WTC11 (cell line): ENCODE measurements at regions not wholly inside any gene's neighbourhood (a gene's known extent, or its start where the extent isn't known, plus 50 kb on each side); places are given as distances from the start of the nearest gene placed in this dataset.
"Not testable (repeated sequence)": the region's sequence is repeated elsewhere in the genome, so short reads cannot be mapped to it uniquely, and the experiment has no call there.

Experiments used
- ATAC-seq: fragments of 200-7000 bp; cut with Tn5 transposase; 2 replicates; pipeline ENCODE4 v1.10.0; 2021; ENCODE audit warnings: mild to moderate bottlenecking, moderate library complexity
- CTCF ChIA-PET: fragments of 300-600 bp; sonication (Branson Sonifier 250); formaldehyde crosslinking; loops from one replicate; lab custom pipeline; 2021; ENCODE audit warnings: antibody characterized with exemption; lab: Charles Lee
- POLR2A ChIA-PET: fragments of 350-600 bp; sonication (Branson Sonifier 250); formaldehyde crosslinking; loops from one replicate; lab custom pipeline; 2021; ENCODE audit warnings: antibody characterized with exemption; lab: Charles Lee
- DNase-seq: peaks from one replicate; pipeline ENCODE4 v3.0.0; 2021; ENCODE audit warnings: low spot score
- H3K27ac Mint-ChIP-seq: 2 replicates; pipeline ENCODE4 v1.8.0; 2021; ENCODE audit warnings: mixed read lengths
- H3K27me3 Mint-ChIP-seq: 2 replicates; pipeline ENCODE4 v1.8.0; 2021; ENCODE audit warnings: low read depth, mild to moderate bottlenecking, moderate library complexity, mixed read lengths
- H3K36me3 Mint-ChIP-seq: 2 replicates; pipeline ENCODE4 v1.8.0; 2021; ENCODE audit warnings: mixed read lengths
- H3K4me1 Mint-ChIP-seq: 2 replicates; pipeline ENCODE4 v1.8.0; 2022; ENCODE audit warnings: mixed read lengths
- H3K4me3 Mint-ChIP-seq: 2 replicates; pipeline ENCODE4 v1.8.0; 2021; ENCODE audit warnings: mild to moderate bottlenecking, moderate library complexity, mixed read lengths
- H3K9me3 Mint-ChIP-seq: 2 replicates; pipeline ENCODE4 v1.8.0; 2021; ENCODE audit warnings: mixed read lengths
- EMX1 ChIP-seq: fragments of 250-450 bp; sonication (Bioruptor Pico); IDR thresholded peaks from 2 replicates; pipeline ENCODE4 v1.8.0; 2021; ENCODE audit warnings: mild to moderate bottlenecking
- ESRRA ChIP-seq: sonication (generic); formaldehyde crosslinking; IDR thresholded peaks from 2 replicates; pipeline ENCODE4 v1.8.1; 2022; ENCODE audit warnings: mild to moderate bottlenecking, missing genetic modification reagents, borderline replicate concordance
- FOXJ3 ChIP-seq: sonication (generic); formaldehyde crosslinking; IDR thresholded peaks from 2 replicates; pipeline ENCODE4 v1.9.0; 2021; ENCODE audit warnings: missing genetic modification reagents, mild to moderate bottlenecking, borderline replicate concordance
- FOXK1 ChIP-seq: sonication (generic); formaldehyde crosslinking; IDR thresholded peaks from 2 replicates; pipeline ENCODE4 v1.8.0; 2022; ENCODE audit warnings: mild to moderate bottlenecking, moderate library complexity, missing genetic modification reagents
- HMGXB4 ChIP-seq: sonication (generic); formaldehyde crosslinking; IDR thresholded peaks from 2 replicates; pipeline ENCODE4 v1.8.1; 2023; ENCODE audit warnings: mild to moderate bottlenecking, moderate library complexity, missing genetic modification reagents
- MAX ChIP-seq: sonication (generic); formaldehyde crosslinking; IDR thresholded peaks from 2 replicates; pipeline ENCODE4 v1.8.0; 2022; ENCODE audit warnings: mild to moderate bottlenecking, missing genetic modification reagents
- SMAD4 ChIP-seq: sonication (generic); formaldehyde crosslinking; IDR thresholded peaks from 2 replicates; pipeline ENCODE4 v1.8.0; 2022; ENCODE audit warnings: mild to moderate bottlenecking, missing genetic modification reagents
- ZNF263 ChIP-seq: sonication (generic); formaldehyde crosslinking; IDR thresholded peaks from 2 replicates; pipeline ENCODE4 v1.8.1; 2022; ENCODE audit warnings: low read depth, mild to moderate bottlenecking, moderate library complexity, missing genetic modification reagents
- ZNF281 ChIP-seq: sonication (generic); formaldehyde crosslinking; IDR thresholded peaks from 2 replicates; pipeline ENCODE4 v1.8.0; 2023; ENCODE audit warnings: mild to moderate bottlenecking, missing genetic modification reagents
- ZNF317 ChIP-seq: sonication (generic); formaldehyde crosslinking; IDR thresholded peaks from 2 replicates; pipeline ENCODE4 v1.8.1; 2023; ENCODE audit warnings: low read depth, mild to moderate bottlenecking, moderate library complexity, missing genetic modification reagents, borderline replicate concordance
- ZNF423 ChIP-seq: fragments of 250-450 bp; sonication (Bioruptor Pico); IDR thresholded peaks from 2 replicates; pipeline ENCODE4 v2.1.2; 2022; ENCODE audit warnings: mild to moderate bottlenecking, moderate library complexity
- ZNF671 ChIP-seq: fragments of 250-450 bp; sonication (Bioruptor Pico); IDR thresholded peaks from 2 replicates; pipeline ENCODE4 v1.8.0; 2021; ENCODE audit warnings: mild to moderate bottlenecking
- TF ChIP-seq, protein P1 (sequence below): sonication (generic); formaldehyde crosslinking; IDR thresholded peaks from 2 replicates; pipeline ENCODE4 v1.8.0; 2022; ENCODE audit warnings: mild to moderate bottlenecking, missing genetic modification reagents

DNA sequence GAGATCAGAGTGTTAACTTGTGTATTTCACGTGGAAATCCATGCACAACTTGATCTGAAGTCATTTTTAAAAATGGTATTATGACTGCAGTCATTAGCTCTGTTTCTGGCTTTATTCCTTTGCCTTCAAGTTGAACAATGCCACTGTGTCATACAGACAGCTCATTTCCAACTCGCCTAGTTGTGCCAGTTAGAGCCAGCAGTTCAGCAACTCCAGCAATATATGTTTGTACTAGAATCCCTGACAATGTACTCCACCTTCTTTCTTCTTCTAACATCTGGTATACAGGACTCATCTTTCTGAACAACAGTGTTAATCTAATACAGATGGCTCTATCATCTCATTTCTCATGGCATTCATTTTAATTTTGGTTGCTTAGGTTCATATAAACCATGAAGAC is 418.3 kb upstream of the POU3F2 start (continued):
- TF ChIP-seq ZNF281, result no peak
- no peak for TF ChIP-seq ZNF263 (CRISPR knock-in tag)
- no peak for TF ChIP-seq MAX (CRISPR knock-in tag)
- TF ChIP-seq EMX1, result no peak
- no peak for TF ChIP-seq SMAD4 (CRISPR knock-in tag)
- no peak for TF ChIP-seq HMGXB4
- TF ChIP-seq ESRRA (CRISPR knock-in tag), result no peak

- H3K4me1 Mint-ChIP-seq, POLR2A ChIA-PET, CTCF ChIA-PET, H3K27me3 Mint-ChIP-seq, ATAC-seq: not testable (repeated sequence)
- peak overlapping the region; percentile 55 for H3K4me3 Mint-ChIP-seq
- H3K9me3 Mint-ChIP-seq, result peaks cover 32% of the 10 kb centered on the region
- H3K36me3 Mint-ChIP-seq, result peaks cover 28% of the 10 kb centered on the region
- peak overlapping the region; percentile 78 for H3K27ac Mint-ChIP-seq
- peak; percentile 54 for DNase-seq
- TF ChIP-seq FOXK1 (peak; percentile 48; the same call in 1 of the 2 replicates), ZNF281 (0 out of 2 replicates have a peak, but pooled peaks have one; percentile 37)
- TF ChIP-seq, all 79 proteins: peak for 2; not testable (repeated sequence) for 77
Observed at GRCh38 chr6:98416497-98417158, 417.7 kb upstream of the POU3F2 start.

DNA sequence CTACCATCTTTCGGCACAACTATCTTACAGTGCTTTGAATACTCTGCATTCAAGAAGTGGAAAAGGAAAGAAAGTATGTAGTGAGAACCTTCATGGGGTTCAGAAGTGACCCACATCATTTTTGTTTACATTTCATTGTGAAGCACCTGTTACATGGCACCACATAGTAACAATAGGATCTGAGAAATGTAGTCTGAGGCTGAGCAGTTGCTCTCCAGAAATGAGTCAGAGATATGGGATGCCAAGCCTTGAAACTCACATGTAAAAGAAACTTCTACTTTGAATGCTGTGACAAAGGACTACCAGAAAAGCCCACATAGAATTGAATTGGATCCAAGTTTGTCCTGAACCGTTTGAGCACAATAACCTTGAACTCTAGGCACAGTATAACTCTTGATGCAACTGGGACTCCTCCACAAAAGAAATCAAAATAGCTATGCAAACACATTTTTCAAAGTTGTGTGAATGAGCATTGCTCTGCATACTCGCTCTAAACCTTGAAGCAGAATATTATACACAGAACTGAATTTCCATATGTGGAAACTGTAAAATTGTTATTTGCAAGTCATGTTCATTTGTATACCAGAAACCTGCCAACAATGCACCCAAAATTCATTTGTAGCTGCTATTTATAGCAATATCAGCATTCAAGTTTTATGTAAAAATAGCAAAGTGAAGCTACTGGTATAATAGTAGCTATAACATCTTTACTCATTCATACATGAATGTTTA is 400.9 kb upstream of the POU3F2 start:
- no peak for ATAC-seq
- Mint-ChIP-seq H3K27ac (no peak overlapping the region), H3K36me3 (no peaks in the 10 kb centered on the region), H3K27me3 (no peaks in the 10 kb centered on the region), H3K4me1 (no peaks in the 10 kb centered on the region), H3K9me3 (peaks cover 25% of the 10 kb centered on the region)
- ChIA-PET POLR2A (no interaction called here), CTCF (no interaction called here)
- DNase-seq, result no peak
- TF ChIP-seq FOXJ3 (CRISPR knock-in tag) (no peak), ZNF317 (CRISPR knock-in tag) (no peak)
- TF ChIP-seq, all 79 proteins: peak for 0
- H3K4me3 Mint-ChIP-seq, result no peak overlapping the region

GRCh38 chr6:98443633-98444032 is 390.7 kb upstream of the POU3F2 start:
- no peak for DNase-seq
- TF ChIP-seq ZNF671 (CRISPR knock-in tag) (no peak), ZNF423 (CRISPR knock-in tag) (no peak), ZNF263 (CRISPR knock-in tag) (no peak)
- TF ChIP-seq, protein P1, sequence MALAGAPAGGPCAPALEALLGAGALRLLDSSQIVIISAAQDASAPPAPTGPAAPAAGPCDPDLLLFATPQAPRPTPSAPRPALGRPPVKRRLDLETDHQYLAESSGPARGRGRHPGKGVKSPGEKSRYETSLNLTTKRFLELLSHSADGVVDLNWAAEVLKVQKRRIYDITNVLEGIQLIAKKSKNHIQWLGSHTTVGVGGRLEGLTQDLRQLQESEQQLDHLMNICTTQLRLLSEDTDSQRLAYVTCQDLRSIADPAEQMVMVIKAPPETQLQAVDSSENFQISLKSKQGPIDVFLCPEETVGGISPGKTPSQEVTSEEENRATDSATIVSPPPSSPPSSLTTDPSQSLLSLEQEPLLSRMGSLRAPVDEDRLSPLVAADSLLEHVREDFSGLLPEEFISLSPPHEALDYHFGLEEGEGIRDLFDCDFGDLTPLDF (CRISPR knock-in tag), result no peak
- ATAC-seq, result no peak
- no peaks in the 10 kb centered on the region for H3K4me1 Mint-ChIP-seq
- H3K4me3 Mint-ChIP-seq, result no peak overlapping the region
- H3K27me3 Mint-ChIP-seq, result no peaks in the 10 kb centered on the region
- H3K36me3 Mint-ChIP-seq, result no peaks in the 10 kb centered on the region
- no peaks in the 10 kb centered on the region for H3K9me3 Mint-ChIP-seq
- POLR2A ChIA-PET, result no interaction called here
- no peak overlapping the region for H3K27ac Mint-ChIP-seq
- CTCF ChIA-PET, result no interaction called here
